RWPE1 (cell line): ENCODE measurements at regions not wholly inside any gene's neighbourhood (a gene's known extent, or its start where the extent isn't known, plus 50 kb on each side); places are given as distances from the start of the nearest gene placed in this dataset.

ENCODE experiments used
- CTCF ChIA-PET: fragments of 350-600 bp; sonication (Branson Sonifier 250); formaldehyde crosslinking; extraction: SDS; loops from one replicate; lab custom pipeline; 2021; lab: Yijun Ruan, JAX
- POLR2A ChIA-PET: fragments of 400-600 bp; formaldehyde crosslinking; extraction: SDS; loops from one replicate; lab custom pipeline; 2020; ENCODE audit warnings: antibody characterized with exemption; ENCODE audit not compliant: low non-redundant PET; lab: Yijun Ruan, JAX
- DNase-seq: peaks from one replicate; pipeline ENCODE4 v3.0.0; 2012; ENCODE audit warnings: low spot score
- H3K27ac ChIP-seq: fragments of 450-650 bp; 2 replicates; pipeline ENCODE4 v1.5.1; 2017
- TF ChIP-seq, protein P1 (sequence below): fragments of 450-650 bp; conservative IDR thresholded peaks from 2 replicates; pipeline ENCODE4 v1.5.1; 2017; ENCODE audit warnings: low read depth, mild to moderate bottlenecking

DNA sequence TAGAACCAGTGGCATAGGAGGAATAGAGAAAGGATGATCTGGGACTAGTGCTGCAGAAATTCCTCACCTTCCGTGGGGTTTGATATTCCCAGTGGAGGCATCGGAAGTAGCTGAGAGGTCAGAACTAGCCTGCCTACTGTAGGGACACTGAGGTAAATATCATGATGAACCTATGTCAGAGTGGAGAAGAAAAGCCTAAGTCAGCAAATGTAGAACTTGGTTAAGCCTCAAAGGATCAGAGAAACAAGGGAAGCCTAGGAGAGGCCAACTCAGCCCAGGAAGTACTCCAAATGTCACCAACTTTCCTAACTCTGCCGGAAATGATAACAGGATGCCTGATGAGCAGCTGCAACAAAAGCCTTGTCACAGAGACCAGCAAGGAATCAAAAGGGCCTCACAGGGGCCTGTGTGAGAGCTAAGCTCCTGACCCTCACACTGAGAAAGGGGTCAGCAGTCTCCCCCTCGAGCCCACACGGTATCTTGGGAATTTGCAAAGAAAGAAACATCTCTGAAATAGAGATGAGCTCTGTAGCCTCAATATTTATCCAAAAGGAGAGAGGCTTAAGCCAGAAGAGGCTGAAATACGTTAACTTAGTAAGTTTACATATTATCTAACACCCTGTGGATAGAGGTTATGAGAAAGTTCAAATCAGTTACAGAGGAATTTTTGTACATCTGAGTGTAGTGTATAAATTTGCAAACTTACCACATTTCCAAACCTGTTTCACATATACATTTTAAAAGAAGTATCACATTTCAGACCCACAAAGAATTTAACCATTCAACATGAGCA, 1064.3 kb downstream of the DIAPH3 start:
- ChIA-PET POLR2A (no interaction called here), CTCF (no interaction called here)
- TF ChIP-seq, protein P1, sequence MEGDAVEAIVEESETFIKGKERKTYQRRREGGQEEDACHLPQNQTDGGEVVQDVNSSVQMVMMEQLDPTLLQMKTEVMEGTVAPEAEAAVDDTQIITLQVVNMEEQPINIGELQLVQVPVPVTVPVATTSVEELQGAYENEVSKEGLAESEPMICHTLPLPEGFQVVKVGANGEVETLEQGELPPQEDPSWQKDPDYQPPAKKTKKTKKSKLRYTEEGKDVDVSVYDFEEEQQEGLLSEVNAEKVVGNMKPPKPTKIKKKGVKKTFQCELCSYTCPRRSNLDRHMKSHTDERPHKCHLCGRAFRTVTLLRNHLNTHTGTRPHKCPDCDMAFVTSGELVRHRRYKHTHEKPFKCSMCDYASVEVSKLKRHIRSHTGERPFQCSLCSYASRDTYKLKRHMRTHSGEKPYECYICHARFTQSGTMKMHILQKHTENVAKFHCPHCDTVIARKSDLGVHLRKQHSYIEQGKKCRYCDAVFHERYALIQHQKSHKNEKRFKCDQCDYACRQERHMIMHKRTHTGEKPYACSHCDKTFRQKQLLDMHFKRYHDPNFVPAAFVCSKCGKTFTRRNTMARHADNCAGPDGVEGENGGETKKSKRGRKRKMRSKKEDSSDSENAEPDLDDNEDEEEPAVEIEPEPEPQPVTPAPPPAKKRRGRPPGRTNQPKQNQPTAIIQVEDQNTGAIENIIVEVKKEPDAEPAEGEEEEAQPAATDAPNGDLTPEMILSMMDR = no peak
- DNase-seq = no peak
- no peak overlapping the region for H3K27ac ChIP-seq

DNA sequence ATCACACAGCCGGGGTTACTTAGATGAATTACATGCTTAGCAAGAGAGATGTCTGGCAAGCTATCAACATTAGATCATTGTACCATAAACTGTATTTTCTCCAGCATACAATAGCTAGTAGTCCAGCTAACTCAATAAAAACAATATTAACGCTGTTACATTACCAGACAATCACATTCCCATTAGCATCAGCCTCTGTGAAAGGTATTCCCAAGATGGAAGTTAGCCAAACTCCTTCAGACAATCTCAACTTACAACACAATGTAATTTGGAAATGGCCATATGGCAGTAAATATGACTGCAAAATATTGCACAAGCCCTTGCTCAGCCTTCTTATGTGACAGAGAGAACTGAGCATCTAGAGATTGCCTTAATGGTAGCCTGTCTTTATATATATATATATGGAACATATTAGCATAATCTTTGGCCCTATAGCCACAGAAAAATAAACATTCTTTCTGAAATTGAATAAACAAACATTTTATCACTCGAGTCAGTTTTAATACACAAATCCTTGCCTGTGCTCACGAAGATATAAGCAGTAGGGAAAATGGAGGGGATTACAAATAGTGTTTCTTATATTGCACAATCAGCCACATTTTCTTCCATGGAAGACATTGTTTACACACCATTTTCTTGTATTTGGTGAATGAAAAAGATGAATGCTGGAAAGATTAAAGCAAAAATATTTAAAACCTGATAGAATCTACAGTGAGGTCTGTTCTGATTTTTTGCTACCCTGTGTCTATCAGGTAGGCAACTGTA, 1060.5 kb downstream of the DIAPH3 start:
- POLR2A ChIA-PET = no interaction called here
- no peak overlapping the region for H3K27ac ChIP-seq
- CTCF ChIA-PET = interaction anchor here (0.6 kb wide), 2 partner anchors 30 to 1232 kb away, joined by 3 to 5 read pairs; no protein-coding TSS in a partner anchor
- no peak for DNase-seq
- TF ChIP-seq, protein P1 = no peak

DNA sequence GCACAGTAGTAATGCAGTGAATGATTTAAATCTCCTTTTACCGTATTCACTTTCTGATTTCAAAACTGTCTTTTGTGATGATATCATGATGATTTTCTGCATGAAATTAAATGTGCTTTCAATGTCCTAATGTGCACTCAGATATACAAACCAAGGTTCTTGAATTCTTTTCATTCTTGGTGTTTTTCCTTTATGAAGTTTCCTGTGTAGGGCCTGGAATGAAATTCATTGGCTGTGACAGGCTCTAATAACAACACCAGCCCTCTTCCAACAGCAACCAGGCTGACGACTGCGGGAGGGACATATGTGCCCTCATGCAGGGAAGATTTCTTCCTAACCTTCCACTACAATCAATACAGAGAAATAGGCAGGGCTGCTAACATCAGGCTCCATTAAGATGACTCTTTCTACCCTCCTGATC, 1052.0 kb downstream of the DIAPH3 start:
- no peak overlapping the region for H3K27ac ChIP-seq
- DNase-seq = no peak
- ChIA-PET CTCF (no interaction called here), POLR2A (no interaction called here)
- TF ChIP-seq, protein P1 = no peak

DNA sequence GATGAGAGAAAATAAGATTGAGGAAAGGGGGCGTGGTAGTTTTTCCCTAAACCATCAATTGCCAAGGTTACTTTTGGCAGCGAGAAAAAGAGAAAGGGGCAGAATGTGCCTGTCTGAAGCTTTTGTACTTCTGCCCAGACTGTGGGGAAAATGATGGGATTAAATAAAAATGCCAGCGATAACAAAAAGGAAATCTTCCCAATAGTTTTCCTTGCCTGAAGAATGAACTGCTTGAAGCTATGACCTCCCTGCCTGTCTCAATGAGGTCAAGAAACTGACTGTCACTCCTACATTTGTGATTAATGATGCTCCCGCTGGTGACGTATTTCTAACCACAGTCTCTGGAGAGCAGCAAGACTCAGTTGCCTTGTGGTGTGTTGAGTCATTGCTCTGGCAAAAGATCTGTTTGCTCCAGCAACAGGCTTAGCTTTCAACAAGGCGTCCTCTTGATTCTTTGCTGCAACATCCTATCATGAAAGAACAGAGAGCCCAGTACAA, 1051.5 kb downstream of the DIAPH3 start:
- TF ChIP-seq, protein P1 = no peak
- POLR2A ChIA-PET = no interaction called here
- CTCF ChIA-PET = interaction anchor here (0.7 kb wide), 2 partner anchors 120 to 655 kb away, joined by 4 to 6 read pairs; no protein-coding TSS in a partner anchor
- H3K27ac ChIP-seq = no peak overlapping the region
- peak; percentile 40 for DNase-seq

DNA sequence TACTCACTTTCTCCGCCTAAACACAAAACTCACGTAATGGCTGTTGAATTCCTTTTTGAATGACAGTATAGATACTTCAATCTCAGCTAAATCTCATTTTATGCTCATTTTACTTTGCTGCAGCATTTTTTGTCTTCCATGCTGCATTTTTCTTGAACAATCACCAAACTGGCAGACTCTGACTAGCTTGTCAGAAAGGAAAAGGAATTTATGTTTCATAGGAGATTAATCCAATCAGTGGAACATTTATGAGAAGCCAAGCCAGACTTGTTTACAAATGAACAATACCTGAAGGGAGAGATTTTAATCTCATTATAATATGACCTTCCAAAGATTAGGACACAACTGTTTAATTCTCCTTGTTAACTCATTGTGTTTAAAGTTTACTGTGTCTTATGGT, 1044.3 kb downstream of the DIAPH3 start:
- TF ChIP-seq, protein P1 = no peak
- ChIA-PET CTCF (interaction anchor here (0.7 kb wide), 1 partner anchor 1944 kb away, joined by 3 read pairs; no protein-coding TSS in a partner anchor), POLR2A (no interaction called here)
- H3K27ac ChIP-seq = no peak overlapping the region
- no peak for DNase-seq

DNA sequence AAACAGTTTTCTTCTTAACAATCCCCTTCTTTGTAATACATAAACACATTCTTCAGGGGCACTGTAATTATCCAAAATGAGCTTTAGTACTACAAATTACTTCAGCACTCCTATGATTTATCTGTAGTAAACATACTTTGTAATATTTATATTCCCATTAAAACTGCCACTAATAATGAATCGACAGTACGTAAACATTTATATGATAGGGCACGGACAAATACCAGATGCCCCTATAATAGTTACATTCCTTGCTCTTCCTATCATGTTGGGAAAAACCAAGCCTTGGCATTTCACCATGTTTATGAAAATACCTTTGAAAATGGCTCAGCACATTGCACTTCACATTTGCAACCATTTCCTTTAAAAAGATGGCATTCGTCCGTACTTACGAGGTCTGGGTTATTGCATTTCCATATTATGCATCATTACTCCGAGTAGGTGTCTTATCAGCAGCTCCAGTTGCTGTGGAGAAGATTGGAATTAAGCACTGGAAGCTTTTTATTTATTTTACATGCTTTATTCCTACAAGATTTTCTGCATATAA, 1043.4 kb downstream of the DIAPH3 start:
- POLR2A ChIA-PET = no interaction called here
- CTCF ChIA-PET = interaction anchor here (0.6 kb wide), 1 partner anchor 804 kb away, joined by 3 read pairs; no protein-coding TSS in a partner anchor
- no peak for DNase-seq
- no peak overlapping the region for H3K27ac ChIP-seq
- TF ChIP-seq, protein P1 = no peak
